ENCODE measurements at regions not wholly inside any gene's neighbourhood (a gene's known extent, or its start where the extent isn't known, plus 50 kb on each side); places are given as distances from the start of the nearest gene placed in this dataset.

DNA sequence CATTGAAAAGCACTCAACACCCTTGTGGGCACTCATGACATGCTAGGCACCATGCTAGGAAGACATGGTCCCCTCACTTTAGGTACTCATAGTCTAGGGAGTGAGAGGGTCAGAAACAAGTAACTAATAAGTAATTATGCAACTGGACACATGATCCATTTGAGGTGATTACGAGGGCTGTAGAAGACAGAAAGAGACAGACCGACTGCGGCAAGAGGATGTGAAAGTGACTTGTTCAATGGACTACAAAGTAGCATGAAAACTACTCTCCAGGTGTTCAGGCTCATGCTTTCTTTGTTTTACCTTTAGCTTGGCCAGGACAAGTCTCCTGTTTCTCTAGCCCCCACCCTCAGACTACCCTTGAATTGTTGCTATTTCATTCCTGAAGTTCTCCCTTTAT lies 310.8 kb upstream of the SORL1-AS1 start:
- TF ChIP-seq CEBPB (IDR thresholded peaks at IDR 0.05; ENCODE audit: low read depth) (no peak), EGR1 (IDR thresholded peaks at IDR 0.05; ENCODE audit: low read depth) (no peak)
- TF ChIP-seq, protein P1, sequence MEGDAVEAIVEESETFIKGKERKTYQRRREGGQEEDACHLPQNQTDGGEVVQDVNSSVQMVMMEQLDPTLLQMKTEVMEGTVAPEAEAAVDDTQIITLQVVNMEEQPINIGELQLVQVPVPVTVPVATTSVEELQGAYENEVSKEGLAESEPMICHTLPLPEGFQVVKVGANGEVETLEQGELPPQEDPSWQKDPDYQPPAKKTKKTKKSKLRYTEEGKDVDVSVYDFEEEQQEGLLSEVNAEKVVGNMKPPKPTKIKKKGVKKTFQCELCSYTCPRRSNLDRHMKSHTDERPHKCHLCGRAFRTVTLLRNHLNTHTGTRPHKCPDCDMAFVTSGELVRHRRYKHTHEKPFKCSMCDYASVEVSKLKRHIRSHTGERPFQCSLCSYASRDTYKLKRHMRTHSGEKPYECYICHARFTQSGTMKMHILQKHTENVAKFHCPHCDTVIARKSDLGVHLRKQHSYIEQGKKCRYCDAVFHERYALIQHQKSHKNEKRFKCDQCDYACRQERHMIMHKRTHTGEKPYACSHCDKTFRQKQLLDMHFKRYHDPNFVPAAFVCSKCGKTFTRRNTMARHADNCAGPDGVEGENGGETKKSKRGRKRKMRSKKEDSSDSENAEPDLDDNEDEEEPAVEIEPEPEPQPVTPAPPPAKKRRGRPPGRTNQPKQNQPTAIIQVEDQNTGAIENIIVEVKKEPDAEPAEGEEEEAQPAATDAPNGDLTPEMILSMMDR (IDR thresholded peaks at IDR 0.05 in 2 of 3, conservative IDR thresholded peaks at IDR 0.05 in 1 of 3; ENCODE audit: borderline replicate concordance in 1 of 3, insufficient read depth in 1 of 3, low read depth in 2 of 3, low read length in 2 of 3) = no peak
- TF ChIP-seq, protein P2, sequence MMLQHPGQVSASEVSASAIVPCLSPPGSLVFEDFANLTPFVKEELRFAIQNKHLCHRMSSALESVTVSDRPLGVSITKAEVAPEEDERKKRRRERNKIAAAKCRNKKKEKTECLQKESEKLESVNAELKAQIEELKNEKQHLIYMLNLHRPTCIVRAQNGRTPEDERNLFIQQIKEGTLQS (IDR thresholded peaks at IDR 0.05) = no peak
- TF ChIP-seq, protein P3, sequence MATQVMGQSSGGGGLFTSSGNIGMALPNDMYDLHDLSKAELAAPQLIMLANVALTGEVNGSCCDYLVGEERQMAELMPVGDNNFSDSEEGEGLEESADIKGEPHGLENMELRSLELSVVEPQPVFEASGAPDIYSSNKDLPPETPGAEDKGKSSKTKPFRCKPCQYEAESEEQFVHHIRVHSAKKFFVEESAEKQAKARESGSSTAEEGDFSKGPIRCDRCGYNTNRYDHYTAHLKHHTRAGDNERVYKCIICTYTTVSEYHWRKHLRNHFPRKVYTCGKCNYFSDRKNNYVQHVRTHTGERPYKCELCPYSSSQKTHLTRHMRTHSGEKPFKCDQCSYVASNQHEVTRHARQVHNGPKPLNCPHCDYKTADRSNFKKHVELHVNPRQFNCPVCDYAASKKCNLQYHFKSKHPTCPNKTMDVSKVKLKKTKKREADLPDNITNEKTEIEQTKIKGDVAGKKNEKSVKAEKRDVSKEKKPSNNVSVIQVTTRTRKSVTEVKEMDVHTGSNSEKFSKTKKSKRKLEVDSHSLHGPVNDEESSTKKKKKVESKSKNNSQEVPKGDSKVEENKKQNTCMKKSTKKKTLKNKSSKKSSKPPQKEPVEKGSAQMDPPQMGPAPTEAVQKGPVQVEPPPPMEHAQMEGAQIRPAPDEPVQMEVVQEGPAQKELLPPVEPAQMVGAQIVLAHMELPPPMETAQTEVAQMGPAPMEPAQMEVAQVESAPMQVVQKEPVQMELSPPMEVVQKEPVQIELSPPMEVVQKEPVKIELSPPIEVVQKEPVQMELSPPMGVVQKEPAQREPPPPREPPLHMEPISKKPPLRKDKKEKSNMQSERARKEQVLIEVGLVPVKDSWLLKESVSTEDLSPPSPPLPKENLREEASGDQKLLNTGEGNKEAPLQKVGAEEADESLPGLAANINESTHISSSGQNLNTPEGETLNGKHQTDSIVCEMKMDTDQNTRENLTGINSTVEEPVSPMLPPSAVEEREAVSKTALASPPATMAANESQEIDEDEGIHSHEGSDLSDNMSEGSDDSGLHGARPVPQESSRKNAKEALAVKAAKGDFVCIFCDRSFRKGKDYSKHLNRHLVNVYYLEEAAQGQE (IDR thresholded peaks at IDR 0.05; ENCODE audit: low read depth) = no peak
- TF ChIP-seq, protein P4, sequence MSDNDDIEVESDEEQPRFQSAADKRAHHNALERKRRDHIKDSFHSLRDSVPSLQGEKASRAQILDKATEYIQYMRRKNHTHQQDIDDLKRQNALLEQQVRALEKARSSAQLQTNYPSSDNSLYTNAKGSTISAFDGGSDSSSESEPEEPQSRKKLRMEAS (IDR thresholded peaks at IDR 0.05) = no peak

All from HCT116 (cell line).